PC-3 (cell line): ENCODE measurements at regions not wholly inside any gene's neighbourhood (a gene's known extent, or its start where the extent isn't known, plus 50 kb on each side); places are given as distances from the start of the nearest gene placed in this dataset.

Source experiments
- EZH2phosphoT487 ChIP-seq: fragments of 300-600 bp; sonication (generic); IDR thresholded peaks from 2 replicates; pipeline ENCODE4 v1.6.1; 2018; ENCODE audit warnings: mild to moderate bottlenecking, antibody characterized with exemption, low read length, borderline replicate concordance
- TF ChIP-seq, protein P1 (sequence below): fragments of 300-600 bp; sonication (generic); conservative IDR thresholded peaks from 2 replicates; pipeline ENCODE4 v1.5.1; 2017; ENCODE audit warnings: antibody characterized with exemption, low read depth, mild to moderate bottlenecking, low read length

DNA sequence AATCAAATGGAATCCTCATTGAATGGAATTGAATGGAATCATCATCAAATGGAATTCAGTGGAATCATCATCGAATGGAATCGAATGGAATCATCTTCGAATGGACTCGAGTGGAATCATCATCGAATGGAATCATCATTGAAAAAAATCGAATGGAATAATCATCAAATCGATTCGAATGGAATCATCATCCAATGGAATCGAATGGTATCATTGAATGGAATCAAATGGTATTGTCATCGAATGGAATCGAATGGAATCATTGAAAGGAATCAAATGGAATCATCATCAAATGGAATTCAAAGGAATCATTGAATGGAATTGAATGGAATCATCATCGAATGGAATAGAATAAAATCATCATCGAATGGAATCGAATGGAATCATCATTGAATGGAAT lies 619.3 kb downstream of the TP53TG3F start:
- TF ChIP-seq, protein P1, sequence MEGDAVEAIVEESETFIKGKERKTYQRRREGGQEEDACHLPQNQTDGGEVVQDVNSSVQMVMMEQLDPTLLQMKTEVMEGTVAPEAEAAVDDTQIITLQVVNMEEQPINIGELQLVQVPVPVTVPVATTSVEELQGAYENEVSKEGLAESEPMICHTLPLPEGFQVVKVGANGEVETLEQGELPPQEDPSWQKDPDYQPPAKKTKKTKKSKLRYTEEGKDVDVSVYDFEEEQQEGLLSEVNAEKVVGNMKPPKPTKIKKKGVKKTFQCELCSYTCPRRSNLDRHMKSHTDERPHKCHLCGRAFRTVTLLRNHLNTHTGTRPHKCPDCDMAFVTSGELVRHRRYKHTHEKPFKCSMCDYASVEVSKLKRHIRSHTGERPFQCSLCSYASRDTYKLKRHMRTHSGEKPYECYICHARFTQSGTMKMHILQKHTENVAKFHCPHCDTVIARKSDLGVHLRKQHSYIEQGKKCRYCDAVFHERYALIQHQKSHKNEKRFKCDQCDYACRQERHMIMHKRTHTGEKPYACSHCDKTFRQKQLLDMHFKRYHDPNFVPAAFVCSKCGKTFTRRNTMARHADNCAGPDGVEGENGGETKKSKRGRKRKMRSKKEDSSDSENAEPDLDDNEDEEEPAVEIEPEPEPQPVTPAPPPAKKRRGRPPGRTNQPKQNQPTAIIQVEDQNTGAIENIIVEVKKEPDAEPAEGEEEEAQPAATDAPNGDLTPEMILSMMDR, result no peak
- no peak for TF ChIP-seq EZH2phosphoT487
